MCF 10A (cell line): ENCODE measurements at regions not wholly inside any gene's neighbourhood (a gene's known extent, or its start where the extent isn't known, plus 50 kb on each side); places are given as distances from the start of the nearest gene placed in this dataset.

Source experiments
- BruUV-seq: library from RNA; stranded (reverse); fragments of 400-500 nt; replicated peaks from 2 replicates; lab custom pipeline; 2021; lab: Mats Ljungman, UMichigan
- CTCF ChIA-PET: fragments of 300-600 bp; sonication (Branson Sonifier 250); formaldehyde crosslinking; extraction: SDS; loops from one replicate; lab custom pipeline; 2021; ENCODE audit warnings: antibody characterized with exemption, inconsistent platforms; lab: Yijun Ruan, JAX
- POLR2A ChIA-PET: fragments of 300-600, 350-650 bp; sonication (Branson Sonifier 250); formaldehyde crosslinking; extraction: SDS; loops from one replicate; lab custom pipeline; 2020; ENCODE audit warnings: antibody characterized with exemption, inconsistent platforms; lab: Yijun Ruan, JAX
- DNase-seq: peaks from one replicate; pipeline ENCODE4 v3.0.0-alpha.2; 2018; ENCODE audit not compliant: unreplicated experiment
- H3K27ac Mint-ChIP-seq: one replicate; pipeline ENCODE4 v1.8.0; 2022; ENCODE audit warnings: mild to moderate bottlenecking, low read depth, mixed read lengths; ENCODE audit not compliant: unreplicated experiment
- H3K27me3 Mint-ChIP-seq: one replicate; pipeline ENCODE4 v1.8.0; 2022; ENCODE audit warnings: mixed read lengths; ENCODE audit not compliant: insufficient read depth, unreplicated experiment
- H3K36me3 Mint-ChIP-seq: one replicate; pipeline ENCODE4 v1.8.0; 2022; ENCODE audit warnings: mild to moderate bottlenecking, moderate library complexity, mixed read lengths; ENCODE audit not compliant: insufficient read depth, unreplicated experiment
- H3K4me1 Mint-ChIP-seq: one replicate; pipeline ENCODE4 v1.8.0; 2022; ENCODE audit warnings: mixed read lengths; ENCODE audit not compliant: insufficient read depth, unreplicated experiment
- H3K4me3 Mint-ChIP-seq: one replicate; pipeline ENCODE4 v1.8.0; 2022; ENCODE audit warnings: mild to moderate bottlenecking, moderate library complexity, mixed read lengths; ENCODE audit not compliant: unreplicated experiment
- H3K9me3 Mint-ChIP-seq: one replicate; pipeline ENCODE4 v1.8.0; 2022; ENCODE audit warnings: mixed read lengths; ENCODE audit not compliant: unreplicated experiment
- CTCF ChIP-seq: fragments of 200-600 bp; IDR thresholded peaks from one replicate; pipeline ENCODE4 v1.8.0; 2022; ENCODE audit warnings: antibody characterized with exemption, mild to moderate bottlenecking; ENCODE audit not compliant: unreplicated experiment
- intact Hi-C: fragments of 100-400 bp; cut with micrococcal nuclease; formaldehyde crosslinking; loops from 2 replicates; pipeline ENCODE4 v1.14.1; 2022

DNA sequence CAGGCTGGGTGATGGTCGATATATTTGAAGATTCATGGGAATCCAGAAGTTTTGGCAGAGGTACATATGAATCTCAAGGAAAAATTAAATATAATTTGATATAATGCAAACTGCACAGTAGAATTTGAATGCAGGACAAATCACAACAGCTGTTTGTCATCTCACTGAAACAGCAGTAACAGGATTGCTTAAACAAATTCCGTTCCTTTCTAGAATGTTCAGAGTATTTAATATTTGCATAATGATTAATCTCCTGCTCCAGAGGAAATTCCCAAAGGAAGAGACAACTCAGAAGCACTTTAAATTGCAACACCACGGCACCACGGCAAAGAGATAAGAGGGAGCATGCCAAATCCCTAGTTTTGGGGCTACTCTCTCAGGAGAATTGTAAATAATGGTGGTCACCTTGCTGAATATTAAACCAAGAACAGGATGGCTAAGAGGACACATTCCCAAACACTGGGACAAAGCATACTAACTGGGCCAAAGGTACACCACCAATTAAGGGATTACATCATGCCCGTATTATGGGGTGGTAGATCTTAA lies 67.8 kb upstream of the MAP4K3 start:
- Mint-ChIP-seq H3K9me3 (no peaks in the 10 kb centered on the region), H3K4me1 (peaks cover 23% of the 10 kb centered on the region), H3K27me3 (no peaks in the 10 kb centered on the region), H3K36me3 (peaks cover 6% of the 10 kb centered on the region), H3K4me3 (no peak overlapping the region), H3K27ac (no peak overlapping the region)
- intact Hi-C loops = no loop called here
- peak; percentile 64 for DNase-seq
- no peak for TF ChIP-seq CTCF
- CTCF ChIA-PET = no interaction called here
- no TSS peak for BruUV-seq
- POLR2A ChIA-PET = interaction anchor here (0.7 to 1.3 kb wide), 5 partner anchors 13 to 125 kb away, joined by 3 to 4 read pairs (median 3); no protein-coding TSS in a partner anchor

DNA sequence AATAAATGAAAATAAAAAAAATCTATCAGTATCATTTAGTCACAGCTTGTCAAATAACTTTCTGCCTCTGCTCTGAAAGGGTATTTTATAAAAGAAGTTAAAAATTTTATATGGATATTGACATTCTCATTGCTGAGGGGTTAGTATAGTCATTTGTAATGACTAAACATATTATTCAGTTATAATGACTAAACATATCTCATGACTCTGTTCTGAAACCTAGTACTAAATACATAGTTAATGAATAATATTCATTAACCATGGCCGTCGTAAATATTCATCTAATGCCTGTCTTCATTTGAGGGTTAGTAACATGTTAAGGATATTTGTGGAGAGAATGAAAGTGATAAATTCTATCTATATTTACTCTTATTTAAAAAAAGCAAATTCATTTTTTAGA lies 69.1 kb upstream of the MAP4K3 start:
- no peak for DNase-seq
- H3K36me3 Mint-ChIP-seq = peaks cover 6% of the 10 kb centered on the region
- BruUV-seq = no TSS peak
- no peaks in the 10 kb centered on the region for H3K9me3 Mint-ChIP-seq
- H3K4me3 Mint-ChIP-seq = no peak overlapping the region
- ChIA-PET POLR2A (no interaction called here), CTCF (interaction anchor here (0.7 to 0.8 kb wide), 3 partner anchors 10 to 215 kb away, joined by 3 read pairs; no protein-coding TSS in a partner anchor)
- no peak overlapping the region for H3K27ac Mint-ChIP-seq
- intact Hi-C loops = no loop called here
- TF ChIP-seq CTCF = no peak
- H3K27me3 Mint-ChIP-seq = no peaks in the 10 kb centered on the region
- peaks cover 23% of the 10 kb centered on the region for H3K4me1 Mint-ChIP-seq

- TF ChIP-seq CTCF = no peak
- Mint-ChIP-seq H3K4me1 (peaks cover 24% of the 10 kb centered on the region), H3K9me3 (no peaks in the 10 kb centered on the region), H3K27me3 (no peaks in the 10 kb centered on the region), H3K27ac (no peak overlapping the region), H3K36me3 (peaks cover 6% of the 10 kb centered on the region), H3K4me3 (no peak overlapping the region)
- intact Hi-C loops = no loop called here
- CTCF ChIA-PET = interaction anchor here (0.5 to 1.4 kb wide), 5 partner anchors 17 to 222 kb away, joined by 3 to 5 read pairs (median 3); no protein-coding TSS in a partner anchor
- no peak for DNase-seq
- no TSS peak for BruUV-seq
- POLR2A ChIA-PET = interaction anchor here (0.6 to 2.2 kb wide), 3 partner anchors 71 to 129 kb away, joined by 3 to 9 read pairs (median 4); partner anchors contain the start of gene MAP4K3
Observed at GRCh38 chr2:39508198-39508597, 71.1 kb upstream of the MAP4K3 start.

GRCh38 chr2:39510140-39510539 lies 73.1 kb upstream of the MAP4K3 start:
- Mint-ChIP-seq H3K9me3 (no peaks in the 10 kb centered on the region), H3K27ac (no peak overlapping the region), H3K4me3 (no peak overlapping the region), H3K36me3 (no peaks in the 10 kb centered on the region), H3K27me3 (no peaks in the 10 kb centered on the region), H3K4me1 (peaks cover 23% of the 10 kb centered on the region)
- intact Hi-C loops = loop anchor here (5.0 kb wide), 2 partner anchors 73 to 82 kb away; partner anchors contain the start of gene MAP4K3
- BruUV-seq = no TSS peak
- no peak for TF ChIP-seq CTCF
- ChIA-PET POLR2A (interaction anchor here (1.2 to 1.4 kb wide), 3 partner anchors 10 to 188 kb away, joined by 3 to 4 read pairs (median 4); no protein-coding TSS in a partner anchor), CTCF (interaction anchor here (0.8 to 9.6 kb wide), 4 partner anchors 10 to 187 kb away, joined by 3 to 116 read pairs (median 4); no protein-coding TSS in a partner anchor)
- DNase-seq = no peak
